ENCODE measurements at regions not wholly inside any gene's neighbourhood (a gene's known extent, or its start where the extent isn't known, plus 50 kb on each side); places are given as distances from the start of the nearest gene placed in this dataset.

DNA sequence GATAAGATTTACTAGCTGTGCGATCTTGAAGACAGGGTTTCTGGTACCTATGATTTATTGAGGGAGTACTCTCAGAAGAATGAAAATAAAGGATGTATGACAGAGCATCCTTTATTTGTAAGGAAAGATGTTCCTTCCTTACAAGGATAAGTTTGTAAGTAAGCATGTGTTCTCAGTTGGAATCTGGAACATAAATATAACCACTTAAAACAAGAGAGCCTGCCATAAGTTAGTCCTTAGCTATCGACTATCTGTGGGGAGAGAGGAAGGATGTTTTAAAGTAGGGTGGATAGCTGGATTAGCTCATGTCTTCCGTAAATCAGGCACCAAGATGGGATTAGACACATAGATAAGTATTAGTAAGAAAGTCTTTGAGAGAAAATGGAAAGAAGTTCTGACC lies 192.6 kb upstream of the CARD18 start (continued):
- TF ChIP-seq SPI1 (IDR thresholded peaks at IDR 0.05; ENCODE audit: borderline replicate concordance, low read depth, low read length) (no peak), ZNF263 (CRISPR knock-in tag; IDR thresholded peaks at IDR 0.05; ENCODE audit: borderline replicate concordance) (no peak), ZFX (CRISPR knock-in tag; IDR thresholded peaks at IDR 0.05) (no peak), RAD51 (IDR thresholded peaks at IDR 0.05; ENCODE audit: borderline replicate concordance, low read depth) (no peak)
- TF ChIP-seq, protein P1, sequence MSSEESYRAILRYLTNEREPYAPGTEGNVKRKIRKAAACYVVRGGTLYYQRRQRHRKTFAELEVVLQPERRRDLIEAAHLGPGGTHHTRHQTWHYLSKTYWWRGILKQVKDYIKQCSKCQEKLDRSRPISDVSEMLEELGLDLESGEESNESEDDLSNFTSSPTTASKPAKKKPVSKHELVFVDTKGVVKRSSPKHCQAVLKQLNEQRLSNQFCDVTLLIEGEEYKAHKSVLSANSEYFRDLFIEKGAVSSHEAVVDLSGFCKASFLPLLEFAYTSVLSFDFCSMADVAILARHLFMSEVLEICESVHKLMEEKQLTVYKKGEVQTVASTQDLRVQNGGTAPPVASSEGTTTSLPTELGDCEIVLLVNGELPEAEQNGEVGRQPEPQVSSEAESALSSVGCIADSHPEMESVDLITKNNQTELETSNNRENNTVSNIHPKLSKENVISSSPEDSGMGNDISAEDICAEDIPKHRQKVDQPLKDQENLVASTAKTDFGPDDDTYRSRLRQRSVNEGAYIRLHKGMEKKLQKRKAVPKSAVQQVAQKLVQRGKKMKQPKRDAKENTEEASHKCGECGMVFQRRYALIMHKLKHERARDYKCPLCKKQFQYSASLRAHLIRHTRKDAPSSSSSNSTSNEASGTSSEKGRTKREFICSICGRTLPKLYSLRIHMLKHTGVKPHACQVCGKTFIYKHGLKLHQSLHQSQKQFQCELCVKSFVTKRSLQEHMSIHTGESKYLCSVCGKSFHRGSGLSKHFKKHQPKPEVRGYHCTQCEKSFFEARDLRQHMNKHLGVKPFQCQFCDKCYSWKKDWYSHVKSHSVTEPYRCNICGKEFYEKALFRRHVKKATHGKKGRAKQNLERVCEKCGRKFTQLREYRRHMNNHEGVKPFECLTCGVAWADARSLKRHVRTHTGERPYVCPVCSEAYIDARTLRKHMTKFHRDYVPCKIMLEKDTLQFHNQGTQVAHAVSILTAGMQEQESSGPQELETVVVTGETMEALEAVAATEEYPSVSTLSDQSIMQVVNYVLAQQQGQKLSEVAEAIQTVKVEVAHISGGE (CRISPR knock-in tag; IDR thresholded peaks at IDR 0.05), result no peak
- TF ChIP-seq, protein P2, sequence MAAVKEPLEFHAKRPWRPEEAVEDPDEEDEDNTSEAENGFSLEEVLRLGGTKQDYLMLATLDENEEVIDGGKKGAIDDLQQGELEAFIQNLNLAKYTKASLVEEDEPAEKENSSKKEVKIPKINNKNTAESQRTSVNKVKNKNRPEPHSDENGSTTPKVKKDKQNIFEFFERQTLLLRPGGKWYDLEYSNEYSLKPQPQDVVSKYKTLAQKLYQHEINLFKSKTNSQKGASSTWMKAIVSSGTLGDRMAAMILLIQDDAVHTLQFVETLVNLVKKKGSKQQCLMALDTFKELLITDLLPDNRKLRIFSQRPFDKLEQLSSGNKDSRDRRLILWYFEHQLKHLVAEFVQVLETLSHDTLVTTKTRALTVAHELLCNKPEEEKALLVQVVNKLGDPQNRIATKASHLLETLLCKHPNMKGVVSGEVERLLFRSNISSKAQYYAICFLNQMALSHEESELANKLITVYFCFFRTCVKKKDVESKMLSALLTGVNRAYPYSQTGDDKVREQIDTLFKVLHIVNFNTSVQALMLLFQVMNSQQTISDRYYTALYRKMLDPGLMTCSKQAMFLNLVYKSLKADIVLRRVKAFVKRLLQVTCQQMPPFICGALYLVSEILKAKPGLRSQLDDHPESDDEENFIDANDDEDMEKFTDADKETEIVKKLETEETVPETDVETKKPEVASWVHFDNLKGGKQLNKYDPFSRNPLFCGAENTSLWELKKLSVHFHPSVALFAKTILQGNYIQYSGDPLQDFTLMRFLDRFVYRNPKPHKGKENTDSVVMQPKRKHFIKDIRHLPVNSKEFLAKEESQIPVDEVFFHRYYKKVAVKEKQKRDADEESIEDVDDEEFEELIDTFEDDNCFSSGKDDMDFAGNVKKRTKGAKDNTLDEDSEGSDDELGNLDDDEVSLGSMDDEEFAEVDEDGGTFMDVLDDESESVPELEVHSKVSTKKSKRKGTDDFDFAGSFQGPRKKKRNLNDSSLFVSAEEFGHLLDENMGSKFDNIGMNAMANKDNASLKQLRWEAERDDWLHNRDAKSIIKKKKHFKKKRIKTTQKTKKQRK (IDR thresholded peaks at IDR 0.05; ENCODE audit: borderline replicate concordance, low read depth, low read length), result no peak
- TF ChIP-seq, protein P3, sequence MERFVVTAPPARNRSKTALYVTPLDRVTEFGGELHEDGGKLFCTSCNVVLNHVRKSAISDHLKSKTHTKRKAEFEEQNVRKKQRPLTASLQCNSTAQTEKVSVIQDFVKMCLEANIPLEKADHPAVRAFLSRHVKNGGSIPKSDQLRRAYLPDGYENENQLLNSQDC (CRISPR knock-in tag; IDR thresholded peaks at IDR 0.05), result no peak
